HG03460 (cell line): ENCODE measurements at regions not wholly inside any gene's neighbourhood (a gene's known extent, or its start where the extent isn't known, plus 50 kb on each side); places are given as distances from the start of the nearest gene placed in this dataset.
"Not testable (repeated sequence)": the region's sequence is repeated elsewhere in the genome, so short reads cannot be mapped to it uniquely, and the experiment has no call there.

Experiments used
- ATAC-seq: cut with Tn5 transposase; IDR thresholded peaks from one replicate; pipeline ENCODE4 v1.9.1; 2021; ENCODE audit not compliant: unreplicated experiment

DNA sequence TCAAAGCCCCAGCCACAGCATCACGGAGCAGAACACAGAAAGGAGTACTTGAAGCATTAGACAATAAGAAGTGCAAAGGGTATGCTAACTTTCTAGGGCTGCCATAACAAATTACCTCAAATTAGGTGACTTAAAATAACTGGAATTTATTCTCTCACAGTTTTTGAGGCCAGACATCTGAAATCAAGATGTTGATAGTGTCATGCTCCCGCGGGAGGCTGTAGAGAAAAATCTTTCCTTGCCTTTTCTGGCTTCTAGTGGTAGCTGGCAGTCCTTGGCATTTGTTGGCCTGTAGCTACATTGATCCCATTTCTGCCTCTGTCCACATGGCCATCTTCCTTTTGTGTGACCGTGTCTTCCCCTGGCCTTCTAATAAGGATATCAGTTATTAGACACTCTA lies 51.9 kb upstream of the SPDL1 start:
- no peak for ATAC-seq

DNA sequence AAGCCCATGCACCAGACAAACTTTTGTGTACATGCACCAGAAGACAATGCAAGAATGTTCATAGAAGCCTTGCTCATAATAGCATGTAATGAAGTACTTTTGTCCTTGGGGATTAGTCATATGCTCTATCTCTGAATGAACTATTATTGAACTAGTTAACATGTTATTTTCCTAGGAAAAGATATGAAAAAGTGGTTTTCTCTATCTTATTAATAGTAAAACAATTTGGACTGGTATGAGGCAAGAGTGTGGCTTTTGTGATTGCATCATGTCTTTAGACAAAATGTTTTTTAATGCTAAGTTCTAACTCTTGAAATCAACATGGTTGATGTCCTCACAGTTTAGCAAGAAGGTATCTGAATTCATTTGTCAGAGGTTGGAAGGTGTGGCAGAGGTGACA lies 55.7 kb upstream of the SPDL1 start:
- no peak for ATAC-seq

DNA sequence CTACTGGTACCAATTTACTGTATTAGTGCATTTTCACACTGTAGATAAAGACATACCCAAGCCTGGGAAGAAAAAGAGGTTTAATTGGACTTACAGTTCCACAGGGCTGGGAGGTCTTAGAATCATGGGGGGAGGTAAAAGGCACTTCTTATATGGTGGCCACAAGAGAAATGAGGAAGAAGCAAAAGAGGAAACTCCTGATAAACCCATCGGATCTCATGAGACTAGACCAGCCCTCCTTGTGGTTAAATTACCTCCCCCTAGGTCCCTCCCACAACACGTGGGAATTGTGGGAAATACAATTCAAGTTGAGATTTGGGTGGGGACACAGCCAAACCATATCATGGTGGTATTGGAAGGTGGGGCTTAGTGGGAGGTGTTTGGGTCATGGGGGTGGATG lies 56.5 kb upstream of the SPDL1 start:
- no peak for ATAC-seq

DNA sequence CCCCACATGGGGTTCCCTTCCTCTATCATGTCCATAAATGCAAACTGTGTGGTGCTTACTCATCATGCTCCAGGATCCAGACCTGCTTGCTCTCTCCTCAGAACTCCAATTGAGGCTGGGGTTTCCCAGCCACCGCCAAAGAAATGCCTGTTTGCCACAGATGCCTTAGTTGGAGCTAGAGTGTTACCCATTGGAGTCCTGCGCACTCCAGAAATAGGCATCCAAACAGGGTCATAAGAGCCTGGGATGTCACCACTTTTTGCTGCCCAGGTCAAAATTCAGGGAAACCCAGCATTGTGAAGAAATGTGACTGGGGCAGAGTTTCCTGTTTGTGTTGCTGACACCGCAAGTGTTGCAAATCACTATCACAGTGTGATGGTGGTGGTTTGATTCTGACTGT lies 60.7 kb upstream of the SPDL1 start:
- ATAC-seq: no peak

DNA sequence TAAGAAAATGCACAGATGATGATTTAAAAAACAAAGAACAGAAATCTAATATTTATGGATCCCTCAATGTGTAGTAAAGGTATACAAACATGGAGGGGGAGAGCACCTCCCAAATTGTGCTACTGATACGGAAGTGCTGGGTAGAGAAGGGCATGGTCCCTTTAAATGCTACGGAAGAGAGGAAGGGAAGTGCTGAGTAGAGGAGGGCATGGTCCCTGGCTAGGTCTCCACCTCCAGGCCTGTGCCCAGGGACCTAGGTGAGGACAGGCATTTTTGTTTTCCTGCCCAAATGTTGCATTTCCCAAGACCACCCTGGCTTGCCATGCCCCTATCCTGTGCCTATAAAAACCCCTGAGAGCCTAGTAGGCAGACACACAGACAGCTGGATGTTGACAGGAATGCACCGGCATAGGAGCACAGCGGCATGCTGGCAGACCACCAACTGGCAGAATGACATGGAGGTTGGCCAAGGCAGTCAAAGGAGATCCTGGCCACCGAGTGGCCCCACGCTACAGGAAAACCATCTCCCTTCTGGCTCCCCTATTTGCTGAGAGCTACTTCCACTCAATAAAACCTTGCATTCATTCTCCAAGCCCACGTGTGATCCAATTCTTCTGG lies 62.1 kb upstream of the SPDL1 start:
- no peak for ATAC-seq

DNA sequence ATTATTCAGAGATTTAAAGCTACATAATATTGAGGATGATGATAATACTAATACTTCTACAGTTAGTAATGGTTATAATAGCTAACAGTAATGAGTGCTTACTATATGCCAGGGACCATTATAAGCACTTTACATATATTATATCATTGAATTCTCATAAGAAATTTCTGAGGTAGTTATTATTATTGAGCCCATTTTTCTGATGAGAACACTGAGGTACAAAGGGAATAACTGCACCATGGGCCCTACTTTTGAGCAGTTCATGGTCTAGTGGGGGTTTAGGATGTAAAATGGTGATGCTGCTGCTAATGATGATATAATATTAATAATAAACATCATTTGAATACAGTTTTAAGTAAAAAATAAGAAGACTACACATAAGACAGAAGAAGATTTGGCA lies 64.2 kb upstream of the SPDL1 start:
- no peak for ATAC-seq

DNA sequence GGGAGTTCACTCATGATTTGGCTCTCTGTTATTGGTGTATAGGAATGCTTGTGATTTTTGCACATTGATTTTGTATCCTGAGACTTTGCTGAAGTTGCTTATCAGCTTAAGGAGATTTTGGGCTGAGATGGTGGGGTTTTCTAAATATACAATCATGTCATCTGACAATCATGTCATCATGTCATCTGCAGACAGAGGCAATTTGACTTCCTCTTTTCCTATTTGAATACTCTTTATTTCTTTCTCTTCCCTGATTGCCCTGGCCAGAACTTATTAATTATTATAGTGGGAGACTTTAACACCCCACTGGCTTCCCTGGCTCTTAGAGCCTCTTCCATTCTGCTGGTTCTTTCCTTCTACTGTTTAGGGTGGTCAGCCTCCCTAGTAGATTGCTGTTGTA lies 64.8 kb upstream of the SPDL1 start:
- not testable (repeated sequence) for ATAC-seq

DNA sequence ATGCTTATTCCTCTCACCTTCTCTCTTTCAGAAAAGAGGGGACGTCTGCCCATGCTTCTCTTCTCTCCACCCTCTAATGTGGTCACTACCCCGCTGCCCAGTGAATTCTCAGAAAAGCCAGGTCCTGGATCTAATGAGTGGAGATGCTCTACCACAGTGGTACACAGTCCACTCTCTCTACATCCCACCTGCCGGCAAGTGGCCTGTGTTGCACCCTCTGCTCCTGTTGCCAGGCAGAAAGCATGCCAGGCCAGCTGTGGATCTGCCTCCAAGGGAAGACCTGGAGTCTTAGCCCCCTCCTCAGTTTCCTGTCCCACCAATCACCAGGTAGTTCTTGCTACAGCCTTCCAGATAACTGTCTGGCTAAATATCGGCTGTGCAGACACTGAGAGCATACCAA lies 71.2 kb upstream of the SPDL1 start:
- ATAC-seq: no peak

DNA sequence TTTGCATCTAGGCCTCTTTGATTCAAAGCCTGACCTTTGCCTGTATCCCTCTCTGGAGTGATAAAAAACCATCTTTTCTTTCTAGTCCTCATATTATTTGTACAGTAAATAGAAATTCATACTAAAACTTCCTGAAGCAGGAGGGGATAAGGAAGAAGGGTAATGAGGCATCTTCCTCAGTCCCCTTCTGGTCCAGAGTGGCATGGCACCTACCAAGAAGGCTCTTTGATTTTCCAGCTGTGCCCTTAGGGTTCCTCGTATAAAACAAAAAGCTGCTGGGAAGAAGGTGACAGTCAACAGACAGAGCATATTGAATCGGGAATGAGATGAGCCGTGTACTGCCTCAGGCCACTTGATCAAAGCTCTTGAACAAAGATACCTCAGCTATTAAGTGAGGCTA lies 71.9 kb upstream of the SPDL1 start:
- no peak for ATAC-seq

DNA sequence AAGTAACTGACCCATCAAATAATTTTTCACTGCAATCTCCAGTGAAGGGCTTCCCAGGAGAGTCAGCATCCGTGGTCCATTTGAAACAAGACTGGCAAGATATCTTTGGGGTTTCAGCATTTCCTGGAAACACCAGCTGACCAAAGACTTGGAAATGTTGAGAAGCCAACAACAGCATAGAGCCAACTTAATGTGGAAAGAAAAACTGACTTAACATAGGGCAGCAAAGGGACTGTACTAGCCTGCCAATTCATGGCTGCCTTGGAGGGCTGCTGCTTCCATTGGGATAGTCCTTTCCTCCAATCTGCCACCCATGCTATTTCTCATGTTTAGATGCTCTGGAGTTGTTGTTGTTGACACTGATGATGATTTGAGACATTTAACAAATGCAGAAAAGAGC lies 76.5 kb upstream of the SPDL1 start:
- ATAC-seq: no peak

DNA sequence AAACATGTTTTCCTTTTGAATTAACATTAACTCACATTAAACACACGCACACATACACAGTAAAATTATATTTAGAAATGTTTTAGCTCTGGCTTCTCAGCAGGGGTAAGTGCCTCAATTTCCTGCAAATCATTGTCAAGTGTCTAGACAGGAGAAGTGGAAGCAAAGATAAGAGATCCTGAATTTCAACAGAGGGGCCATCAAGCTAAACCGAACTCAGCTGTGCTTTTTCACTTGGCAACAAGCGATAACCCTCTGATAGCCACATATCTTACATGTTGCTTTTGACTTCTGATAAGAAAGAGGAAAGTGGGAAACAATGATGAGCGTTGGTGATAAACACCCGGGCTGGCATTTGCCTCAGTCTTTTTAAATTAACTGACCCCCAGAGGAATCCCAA lies 79.7 kb upstream of the SPDL1 start:
- ATAC-seq: no peak

DNA sequence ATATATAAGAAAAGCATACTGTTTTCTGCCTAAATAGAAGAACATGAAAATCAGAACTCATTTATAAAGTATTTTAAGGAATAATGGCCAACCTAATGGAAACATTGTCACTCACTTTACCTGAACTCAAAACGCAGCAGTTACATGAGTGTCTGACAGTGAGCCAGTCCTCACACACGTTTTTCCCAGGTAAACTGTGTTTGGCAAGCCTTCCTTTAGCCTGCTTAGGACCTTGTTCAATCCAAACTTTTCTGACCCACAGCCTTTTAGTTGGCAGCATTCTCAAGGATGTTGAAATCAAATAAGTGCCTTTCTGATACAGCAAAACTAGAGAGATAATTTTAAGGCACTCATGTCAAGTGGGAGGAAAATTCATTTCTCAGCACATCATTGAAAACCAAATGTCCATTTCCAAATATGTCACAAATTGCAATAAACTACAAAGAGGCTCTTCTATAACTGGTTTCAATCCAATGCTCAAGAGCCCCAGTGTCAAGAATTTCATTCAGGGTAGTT lies 83.5 kb upstream of the SPDL1 start:
- ATAC-seq: no peak

DNA sequence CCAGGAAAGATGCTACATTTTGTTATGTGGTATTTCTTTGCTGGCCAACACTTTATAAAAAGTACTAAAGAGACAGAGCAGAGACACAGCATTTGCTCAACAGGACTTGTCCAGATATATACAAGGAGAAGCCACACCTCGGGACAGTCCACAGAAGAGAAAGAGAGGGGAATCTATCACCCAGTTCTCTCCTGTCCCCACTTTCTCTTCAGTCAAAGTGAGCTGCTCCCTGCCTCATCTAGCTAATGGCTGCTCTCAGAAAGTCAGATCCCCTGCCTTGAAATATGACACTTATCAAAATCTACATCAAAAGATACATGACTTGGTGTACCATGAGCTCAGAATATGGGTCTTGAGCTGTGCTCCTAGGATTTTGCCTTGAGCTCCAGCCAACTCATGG lies 86.7 kb upstream of the SPDL1 start:
- no peak for ATAC-seq

DNA sequence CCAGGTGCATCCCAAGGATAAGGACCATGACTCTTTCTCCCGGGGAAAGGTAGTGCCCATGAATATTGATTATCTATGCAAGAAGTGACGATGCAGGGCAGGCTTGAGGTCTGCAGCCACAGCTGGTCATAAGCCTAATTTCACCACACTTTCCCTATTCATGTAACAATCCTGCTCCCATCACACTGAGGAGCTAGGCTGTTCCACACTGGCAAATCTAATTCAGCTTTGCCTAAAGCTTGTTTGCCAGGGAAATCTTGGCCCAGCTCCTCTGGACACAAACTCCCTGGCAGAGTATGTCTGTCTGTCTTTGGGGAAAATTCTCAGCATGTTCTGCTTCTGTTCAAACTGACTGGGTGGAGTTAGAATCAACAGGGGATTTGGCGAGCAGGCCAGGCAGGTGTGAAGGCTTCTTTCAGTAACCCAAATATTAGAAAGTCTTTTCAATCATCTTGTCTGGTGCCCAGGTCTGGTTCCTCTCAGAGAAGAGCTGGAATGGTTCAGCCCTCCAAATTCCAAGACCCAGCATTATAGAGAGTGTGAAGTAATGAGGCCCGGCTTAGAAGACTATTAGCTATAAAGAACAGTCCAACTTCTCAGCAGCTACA lies 88.5 kb upstream of the SPDL1 start:
- no peak for ATAC-seq

DNA sequence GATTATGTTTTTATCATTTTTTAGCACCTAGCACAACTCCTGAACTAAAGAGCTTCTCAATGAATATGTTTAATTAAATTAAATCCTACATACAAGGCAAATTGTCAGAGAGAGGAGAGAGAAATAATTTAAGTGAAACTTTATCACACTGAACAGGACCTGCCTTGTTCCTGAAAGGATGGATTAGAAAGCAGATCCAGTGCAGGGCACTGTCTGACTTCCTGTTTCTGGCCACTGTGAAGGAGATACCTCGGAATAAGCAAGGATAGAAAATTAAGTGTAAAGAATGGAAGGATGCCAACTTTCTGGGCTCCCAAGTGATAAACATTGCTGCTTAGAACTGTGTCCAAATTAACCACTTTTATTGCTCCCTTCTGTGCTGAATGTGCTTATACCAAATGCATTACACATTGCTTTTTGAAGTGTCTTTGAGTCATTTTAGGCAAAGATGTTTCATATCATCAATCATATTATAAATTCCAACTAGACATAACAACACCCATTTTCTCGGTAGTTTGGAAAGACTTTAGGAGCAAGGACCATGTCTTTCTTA lies 89.1 kb upstream of the SPDL1 start:
- no peak for ATAC-seq

DNA sequence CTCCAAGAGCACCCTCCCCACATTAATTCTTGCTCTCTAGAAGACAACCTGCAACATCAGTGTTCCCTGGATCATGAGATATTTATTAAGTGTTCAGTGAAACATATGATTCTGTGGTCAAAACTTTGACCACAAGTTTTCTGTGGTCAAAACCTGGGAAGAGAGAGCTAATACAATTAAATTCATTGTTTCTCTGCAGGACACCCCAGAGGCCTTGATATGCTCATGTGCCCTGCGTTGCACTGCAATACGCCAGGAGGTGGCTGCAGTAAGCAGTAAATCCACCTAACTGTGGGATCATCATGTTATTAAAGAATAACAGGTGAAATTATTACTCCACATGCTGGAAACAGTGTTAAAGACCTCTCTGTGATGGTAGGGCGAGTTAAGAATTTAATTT lies 109.3 kb upstream of the SPDL1 start:
- ATAC-seq: no peak

DNA sequence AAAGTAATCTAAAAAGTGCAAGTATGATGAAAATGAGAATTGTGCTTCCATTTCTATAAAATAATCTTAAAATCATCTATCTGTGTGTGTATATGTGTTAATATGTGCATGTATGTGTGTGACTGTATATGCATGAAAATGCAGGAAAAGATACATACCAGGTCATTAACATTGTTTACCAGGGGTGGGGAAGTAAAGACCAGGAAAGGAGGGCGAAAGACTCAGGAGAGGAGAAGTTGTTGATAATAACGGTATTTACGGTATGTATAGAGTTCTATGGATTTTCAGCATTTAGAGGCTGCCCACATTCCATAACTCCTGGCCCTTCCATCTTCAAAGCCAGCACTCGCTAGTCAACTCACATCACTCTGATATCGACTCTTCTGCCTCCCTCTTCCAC lies 111.0 kb upstream of the SPDL1 start:
- no peak for ATAC-seq

DNA sequence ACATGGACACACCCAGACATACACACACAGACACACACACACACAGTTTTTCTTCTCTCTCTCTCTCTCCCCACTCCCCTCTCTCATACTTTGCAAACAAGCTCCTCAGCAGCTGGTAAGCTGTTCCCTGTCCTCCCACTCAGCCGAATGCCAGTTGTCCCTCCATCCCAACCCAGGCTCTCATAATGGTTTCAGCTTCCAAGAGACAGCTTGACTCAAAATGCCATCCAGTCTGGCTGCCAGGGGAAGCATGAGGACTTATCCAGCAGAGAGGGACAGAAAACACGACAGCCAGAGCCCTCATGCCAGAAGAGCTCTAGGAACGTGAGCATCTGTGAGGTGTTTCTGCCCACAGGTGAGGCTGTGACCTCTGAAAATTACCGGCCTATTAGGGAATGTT lies 112.6 kb upstream of the SPDL1 start:
- no peak for ATAC-seq

DNA sequence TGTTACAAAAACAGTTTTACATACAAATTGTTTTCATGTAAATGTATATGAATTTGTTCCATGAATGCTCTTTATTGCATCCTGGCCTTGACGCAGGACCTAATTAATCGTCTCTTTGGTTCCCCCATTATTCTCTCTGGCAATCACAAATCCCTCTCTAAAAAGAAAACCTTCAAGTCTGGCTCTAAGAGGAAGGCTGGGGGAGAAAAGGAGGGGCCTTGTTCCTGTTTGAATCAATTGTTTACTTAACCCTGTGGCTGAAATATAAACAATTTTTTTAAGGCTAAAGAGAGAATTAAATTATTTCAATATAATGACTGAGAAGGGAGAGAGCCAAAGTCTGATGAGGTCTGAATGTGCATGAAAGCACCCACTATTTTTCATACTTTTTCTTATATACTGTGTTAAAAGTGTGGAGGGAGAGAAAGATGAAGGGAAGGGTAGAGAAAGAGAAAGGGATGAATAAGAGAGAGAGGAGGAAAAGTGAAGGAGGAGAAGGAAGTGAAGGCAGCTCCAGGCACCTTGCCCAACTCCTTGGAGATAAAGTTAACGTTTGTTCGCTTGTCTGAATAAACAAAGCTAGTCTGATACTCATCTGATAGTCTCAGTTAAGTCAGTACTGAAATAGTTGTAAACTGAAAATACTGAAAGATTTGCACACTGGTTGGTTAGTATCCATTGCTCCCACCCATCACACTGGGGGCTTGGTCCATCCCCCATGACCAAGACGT lies 116.4 kb upstream of the SPDL1 start:
- no peak for ATAC-seq

DNA sequence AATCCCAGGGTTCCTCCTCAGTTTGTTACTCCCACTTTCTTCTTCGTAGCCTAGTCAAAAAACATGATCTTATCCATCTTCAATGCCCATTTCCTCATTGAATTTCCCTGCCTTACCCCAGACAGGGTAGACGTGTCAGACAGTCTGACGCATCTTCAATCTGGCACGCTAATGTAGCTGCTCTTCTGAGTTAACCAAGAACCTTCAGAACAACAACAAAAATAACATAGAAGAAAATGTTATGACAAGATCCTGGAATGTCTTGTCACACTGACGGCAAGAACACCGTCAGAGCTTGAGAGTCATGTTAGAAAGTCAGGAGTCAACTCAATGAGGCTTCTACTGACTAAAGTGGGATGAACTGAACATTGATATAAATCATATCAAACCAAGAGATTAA lies 122.7 kb upstream of the SPDL1 start:
- no peak for ATAC-seq

DNA sequence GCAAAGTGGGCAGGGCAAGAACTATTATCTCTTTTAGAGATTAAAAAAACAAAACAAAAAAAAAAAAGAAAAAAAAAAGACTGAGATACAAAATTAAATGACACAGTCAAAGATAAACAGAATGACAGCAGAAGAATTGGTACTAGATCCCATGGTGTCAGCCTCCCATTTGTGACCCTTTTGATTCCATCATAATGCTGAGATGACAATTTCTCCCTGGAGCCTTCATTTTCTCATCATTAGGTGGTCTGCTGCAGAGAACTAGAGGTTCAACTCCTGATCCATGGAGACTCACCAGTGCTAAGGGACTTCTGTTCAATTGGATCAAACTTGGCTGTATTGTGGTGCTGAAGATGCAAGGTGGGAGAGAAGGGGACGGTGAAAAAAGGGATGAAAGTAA lies 123.5 kb upstream of the SPDL1 start:
- ATAC-seq: no peak

DNA sequence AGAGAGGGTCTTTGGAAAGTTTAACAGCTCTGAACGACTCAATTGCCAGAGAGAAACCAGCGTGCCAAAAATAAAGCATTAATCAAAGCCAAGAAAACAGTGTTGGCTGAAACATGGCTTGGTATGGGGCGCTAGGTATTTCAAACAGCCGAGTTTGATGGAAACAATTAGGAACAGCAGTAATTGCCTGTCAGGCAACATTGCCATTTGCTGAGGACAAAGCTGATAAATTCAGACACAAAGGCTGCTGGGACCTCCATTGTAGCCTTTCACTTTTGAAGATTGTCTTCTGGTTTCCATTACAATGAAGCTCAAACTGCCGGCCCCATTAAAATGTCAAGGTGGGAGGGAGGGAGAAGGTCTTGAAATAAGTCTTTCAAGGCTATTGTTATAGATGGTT lies 125.4 kb upstream of the SPDL1 start:
- ATAC-seq: no peak
